SU-DHL-6 (cell line): ENCODE measurements at regions not wholly inside any gene's neighbourhood (a gene's known extent, or its start where the extent isn't known, plus 50 kb on each side); places are given as distances from the start of the nearest gene placed in this dataset.

Experiments
- EZH2phosphoT487 ChIP-seq: fragments of 200-600 bp; sonication (generic), shearing (Covaris generic); conservative IDR thresholded peaks from 2 replicates; pipeline ENCODE4 v1.6.1; 2018; ENCODE audit warnings: mild to moderate bottlenecking, antibody characterized with exemption, low read length, moderate library complexity, mixed read lengths
- TF ChIP-seq, protein P1 (sequence below): fragments of 200-600 bp; sonication (generic); IDR thresholded peaks from one replicate; pipeline ENCODE4 v1.5.1; 2017; ENCODE audit warnings: antibody characterized with exemption, mild to moderate bottlenecking, low read length, moderate library complexity; ENCODE audit not compliant: insufficient read depth, poor library complexity, severe bottlenecking

DNA sequence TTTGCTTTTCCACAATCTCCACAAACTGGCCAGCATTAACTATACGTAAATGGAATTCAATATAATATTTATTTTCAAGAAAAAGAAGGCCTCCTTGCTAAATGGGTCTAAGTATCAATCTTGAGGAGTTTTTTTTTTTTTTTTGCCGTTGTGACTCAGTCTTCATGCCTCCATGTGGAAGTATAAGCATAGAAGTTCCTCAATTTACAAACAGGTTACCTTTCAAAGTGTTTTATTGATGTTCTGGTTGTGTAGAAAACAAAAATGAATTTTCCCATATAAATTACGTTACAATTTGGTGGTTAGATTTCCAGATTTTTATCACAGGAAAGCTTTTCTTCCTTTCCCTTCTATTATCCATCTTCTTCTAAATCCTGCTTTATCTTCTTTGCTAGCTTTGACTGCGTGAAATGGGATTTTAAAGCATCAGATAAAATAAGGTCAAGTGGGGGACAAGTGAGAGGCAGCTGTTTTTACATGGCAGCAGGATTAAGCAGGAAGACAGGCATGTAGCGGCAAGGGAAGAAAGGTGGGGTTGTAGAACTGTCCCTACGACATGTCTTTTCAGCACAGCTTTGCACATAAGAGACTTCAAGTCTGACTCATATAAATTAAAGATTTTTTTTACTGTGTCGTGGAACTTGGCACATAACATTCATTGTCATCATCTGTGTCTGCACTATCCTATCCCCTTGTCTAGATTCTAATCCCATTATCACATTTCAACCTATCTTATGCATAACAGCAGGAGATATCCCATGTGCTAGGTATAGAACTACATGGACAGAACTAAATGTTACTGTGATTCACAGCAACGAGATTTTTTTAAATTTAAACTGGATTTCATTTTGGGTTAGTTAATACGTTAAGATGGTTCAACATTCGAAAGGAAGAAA is 135.3 kb upstream of the FAM3C start:
- TF ChIP-seq, protein P1, sequence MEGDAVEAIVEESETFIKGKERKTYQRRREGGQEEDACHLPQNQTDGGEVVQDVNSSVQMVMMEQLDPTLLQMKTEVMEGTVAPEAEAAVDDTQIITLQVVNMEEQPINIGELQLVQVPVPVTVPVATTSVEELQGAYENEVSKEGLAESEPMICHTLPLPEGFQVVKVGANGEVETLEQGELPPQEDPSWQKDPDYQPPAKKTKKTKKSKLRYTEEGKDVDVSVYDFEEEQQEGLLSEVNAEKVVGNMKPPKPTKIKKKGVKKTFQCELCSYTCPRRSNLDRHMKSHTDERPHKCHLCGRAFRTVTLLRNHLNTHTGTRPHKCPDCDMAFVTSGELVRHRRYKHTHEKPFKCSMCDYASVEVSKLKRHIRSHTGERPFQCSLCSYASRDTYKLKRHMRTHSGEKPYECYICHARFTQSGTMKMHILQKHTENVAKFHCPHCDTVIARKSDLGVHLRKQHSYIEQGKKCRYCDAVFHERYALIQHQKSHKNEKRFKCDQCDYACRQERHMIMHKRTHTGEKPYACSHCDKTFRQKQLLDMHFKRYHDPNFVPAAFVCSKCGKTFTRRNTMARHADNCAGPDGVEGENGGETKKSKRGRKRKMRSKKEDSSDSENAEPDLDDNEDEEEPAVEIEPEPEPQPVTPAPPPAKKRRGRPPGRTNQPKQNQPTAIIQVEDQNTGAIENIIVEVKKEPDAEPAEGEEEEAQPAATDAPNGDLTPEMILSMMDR = no peak
- TF ChIP-seq EZH2phosphoT487 = no peak
